ENCODE measurements at regions not wholly inside any gene's neighbourhood (a gene's known extent, or its start where the extent isn't known, plus 50 kb on each side); places are given as distances from the start of the nearest gene placed in this dataset.

- TF ChIP-seq CTCF (IDR thresholded peaks at IDR 0.05) (no peak), POLR2A (IDR thresholded peaks at IDR 0.05) (no peak)
These were observed 152.6 kb downstream of the PTPN20 start for GRCh38 chr10:47063858-47064257.
